A673 (cell line): ENCODE measurements at regions not wholly inside any gene's neighbourhood (a gene's known extent, or its start where the extent isn't known, plus 50 kb on each side); places are given as distances from the start of the nearest gene placed in this dataset.

Source experiments
- EZH2 ChIP-seq: fragments of 200-600 bp; sonication (generic); IDR thresholded peaks from 2 replicates; pipeline ENCODE4 v1.6.1; 2017; ENCODE audit warnings: borderline replicate concordance, low read depth, mild to moderate bottlenecking, mixed read lengths, antibody characterized with exemption, low read length; ENCODE audit not compliant: poor library complexity, severe bottlenecking
- TF ChIP-seq, protein P1 (sequence below): fragments of 300-800, 200-600 bp; sonication (generic); conservative IDR thresholded peaks from 2 replicates; pipeline ENCODE4 v1.5.1; 2017; ENCODE audit warnings: low read depth, mild to moderate bottlenecking, antibody characterized with exemption, low read length, moderate library complexity, mixed read lengths

DNA sequence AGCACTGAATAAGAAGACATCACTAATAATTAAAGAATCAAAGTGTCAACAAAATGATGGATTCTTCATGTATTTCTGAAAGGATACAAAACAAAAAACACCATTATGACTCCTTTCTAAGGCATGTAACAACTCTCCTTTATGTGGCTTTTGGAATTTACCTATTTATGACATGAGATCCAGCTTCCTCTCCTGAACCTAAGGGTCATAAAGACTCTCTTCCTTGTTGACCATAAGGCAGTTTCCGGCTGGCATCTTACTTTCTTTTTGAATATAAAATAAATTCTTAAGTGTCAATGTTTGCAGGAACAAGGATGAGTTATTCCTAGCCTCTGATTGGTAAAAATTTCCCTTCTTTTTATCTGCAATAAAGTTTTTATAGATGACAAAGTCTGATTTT is 111.1 kb upstream of the GRPR start:
- TF ChIP-seq, protein P1, sequence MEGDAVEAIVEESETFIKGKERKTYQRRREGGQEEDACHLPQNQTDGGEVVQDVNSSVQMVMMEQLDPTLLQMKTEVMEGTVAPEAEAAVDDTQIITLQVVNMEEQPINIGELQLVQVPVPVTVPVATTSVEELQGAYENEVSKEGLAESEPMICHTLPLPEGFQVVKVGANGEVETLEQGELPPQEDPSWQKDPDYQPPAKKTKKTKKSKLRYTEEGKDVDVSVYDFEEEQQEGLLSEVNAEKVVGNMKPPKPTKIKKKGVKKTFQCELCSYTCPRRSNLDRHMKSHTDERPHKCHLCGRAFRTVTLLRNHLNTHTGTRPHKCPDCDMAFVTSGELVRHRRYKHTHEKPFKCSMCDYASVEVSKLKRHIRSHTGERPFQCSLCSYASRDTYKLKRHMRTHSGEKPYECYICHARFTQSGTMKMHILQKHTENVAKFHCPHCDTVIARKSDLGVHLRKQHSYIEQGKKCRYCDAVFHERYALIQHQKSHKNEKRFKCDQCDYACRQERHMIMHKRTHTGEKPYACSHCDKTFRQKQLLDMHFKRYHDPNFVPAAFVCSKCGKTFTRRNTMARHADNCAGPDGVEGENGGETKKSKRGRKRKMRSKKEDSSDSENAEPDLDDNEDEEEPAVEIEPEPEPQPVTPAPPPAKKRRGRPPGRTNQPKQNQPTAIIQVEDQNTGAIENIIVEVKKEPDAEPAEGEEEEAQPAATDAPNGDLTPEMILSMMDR, result no peak
- TF ChIP-seq EZH2, result no peak
